GM18873 (cell line): ENCODE measurements at regions not wholly inside any gene's neighbourhood (a gene's known extent, or its start where the extent isn't known, plus 50 kb on each side); places are given as distances from the start of the nearest gene placed in this dataset.
"Not testable (repeated sequence)": the region's sequence is repeated elsewhere in the genome, so short reads cannot be mapped to it uniquely, and the experiment has no call there.

ENCODE experiments used
- ATAC-seq: cut with Tn5 transposase; IDR thresholded peaks from one replicate; pipeline ENCODE4 v1.9.1; 2021; ENCODE audit warnings: mild to moderate bottlenecking, moderate library complexity, moderate number of reproducible peaks; ENCODE audit not compliant: unreplicated experiment, low FRiP score

DNA sequence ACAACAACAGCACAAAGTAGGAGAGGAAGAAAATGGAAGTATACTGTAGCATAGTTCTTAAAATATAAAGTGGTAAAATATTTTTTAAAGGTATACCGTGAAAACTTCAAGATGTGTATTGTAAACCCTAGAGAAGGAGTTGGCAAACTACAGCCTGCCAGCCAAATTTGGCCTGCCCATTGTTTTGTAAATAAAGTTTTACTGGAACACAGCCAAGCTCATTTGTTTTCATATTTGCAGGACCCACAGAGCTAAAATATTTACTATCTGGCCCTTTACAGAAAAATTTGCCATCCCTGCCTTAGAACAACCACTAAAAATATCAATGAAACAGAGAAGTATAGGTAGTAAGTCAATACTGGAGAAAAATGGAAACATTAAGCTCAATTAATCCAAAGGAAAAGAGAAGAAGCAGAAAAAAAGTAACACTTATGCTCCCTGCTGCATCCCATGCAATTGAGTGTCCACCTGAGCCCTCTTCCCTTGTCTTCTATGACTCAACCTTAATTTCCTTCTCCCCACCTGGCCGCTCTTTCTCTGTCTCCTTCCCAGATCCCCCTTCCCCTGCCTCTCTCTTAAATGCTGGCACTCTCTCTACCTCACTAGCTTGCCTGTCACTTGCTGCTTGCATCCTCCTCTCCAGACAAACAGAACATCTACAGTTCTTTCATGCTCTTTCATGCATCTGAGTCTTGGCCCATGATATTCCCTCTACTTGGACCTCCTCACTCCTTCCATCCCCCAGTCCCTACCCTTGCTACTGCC, 50.6 kb upstream of the FER start:
- no peak for ATAC-seq

DNA sequence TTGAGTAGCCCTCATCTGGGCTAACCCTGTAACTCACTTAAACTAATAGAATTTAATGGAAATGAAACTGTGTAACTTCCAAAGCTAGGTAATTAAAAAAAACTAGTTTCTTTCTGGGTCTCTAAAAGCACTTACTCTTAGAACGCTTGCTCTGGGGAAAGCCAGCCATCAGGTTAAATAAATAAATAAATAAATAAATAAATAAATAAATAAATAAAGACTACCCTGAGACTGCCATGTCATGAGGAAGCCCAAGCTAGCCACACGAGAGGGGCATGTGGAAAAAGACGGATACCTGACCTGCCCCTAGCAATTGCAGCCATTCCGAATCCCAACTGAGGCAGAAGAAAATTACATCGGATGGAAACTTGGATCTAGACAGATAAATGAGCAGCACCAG, 51.3 kb upstream of the FER start:
- ATAC-seq = no peak

GRCh38 chr5:108688485-108688884, 59.2 kb upstream of the FER start:
- no peak for ATAC-seq

DNA sequence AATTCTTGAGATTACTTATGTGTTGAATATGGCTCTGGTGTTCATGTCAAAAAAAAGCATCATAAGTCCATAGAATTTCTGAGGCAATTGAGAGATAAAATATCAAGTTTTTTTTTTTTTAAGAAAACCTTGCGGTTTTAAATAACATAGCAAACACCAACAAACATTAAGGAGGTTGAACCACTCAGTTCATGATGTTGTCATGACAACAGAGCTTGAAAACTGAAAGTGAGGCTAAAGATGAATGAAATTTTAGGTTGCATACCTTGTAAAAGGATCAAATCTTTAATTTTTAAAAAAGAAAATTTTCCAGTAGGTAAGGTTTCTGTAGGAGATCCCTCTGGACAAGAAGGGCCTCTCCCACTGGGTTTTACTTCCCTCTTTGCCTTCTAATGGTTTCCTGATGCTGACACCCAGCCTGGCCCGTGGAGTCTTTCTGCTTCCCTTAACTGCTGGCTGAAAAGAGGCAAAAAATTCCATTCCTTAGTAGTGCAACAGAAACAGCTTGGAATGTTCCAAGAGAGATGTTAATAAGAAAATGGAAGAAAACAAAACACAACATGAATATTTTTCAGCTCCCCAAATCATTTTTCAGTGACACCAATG, 60.0 kb upstream of the FER start:
- no peak for ATAC-seq

DNA sequence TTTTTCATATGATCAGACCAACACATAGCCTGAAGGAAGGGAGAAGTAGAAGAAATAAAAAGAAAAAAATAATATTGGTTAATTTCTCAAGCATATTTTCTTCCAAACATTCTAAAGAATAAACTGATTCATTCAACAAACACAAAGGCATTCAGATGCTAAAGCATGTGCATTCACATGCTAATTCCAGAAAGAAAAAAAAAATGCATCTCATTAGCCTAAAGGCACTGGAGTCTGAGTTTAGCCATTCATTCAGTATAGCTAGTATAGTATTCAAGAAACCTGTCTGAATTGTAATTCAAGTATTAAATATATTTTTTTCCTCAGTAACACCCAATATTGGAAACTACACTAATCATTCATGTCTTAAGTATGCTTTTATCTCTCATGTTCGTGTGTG, 61.0 kb upstream of the FER start:
- ATAC-seq = no peak

GRCh38 chr5:108685448-108686216, 62.1 kb upstream of the FER start:
- ATAC-seq = not testable (repeated sequence)

DNA sequence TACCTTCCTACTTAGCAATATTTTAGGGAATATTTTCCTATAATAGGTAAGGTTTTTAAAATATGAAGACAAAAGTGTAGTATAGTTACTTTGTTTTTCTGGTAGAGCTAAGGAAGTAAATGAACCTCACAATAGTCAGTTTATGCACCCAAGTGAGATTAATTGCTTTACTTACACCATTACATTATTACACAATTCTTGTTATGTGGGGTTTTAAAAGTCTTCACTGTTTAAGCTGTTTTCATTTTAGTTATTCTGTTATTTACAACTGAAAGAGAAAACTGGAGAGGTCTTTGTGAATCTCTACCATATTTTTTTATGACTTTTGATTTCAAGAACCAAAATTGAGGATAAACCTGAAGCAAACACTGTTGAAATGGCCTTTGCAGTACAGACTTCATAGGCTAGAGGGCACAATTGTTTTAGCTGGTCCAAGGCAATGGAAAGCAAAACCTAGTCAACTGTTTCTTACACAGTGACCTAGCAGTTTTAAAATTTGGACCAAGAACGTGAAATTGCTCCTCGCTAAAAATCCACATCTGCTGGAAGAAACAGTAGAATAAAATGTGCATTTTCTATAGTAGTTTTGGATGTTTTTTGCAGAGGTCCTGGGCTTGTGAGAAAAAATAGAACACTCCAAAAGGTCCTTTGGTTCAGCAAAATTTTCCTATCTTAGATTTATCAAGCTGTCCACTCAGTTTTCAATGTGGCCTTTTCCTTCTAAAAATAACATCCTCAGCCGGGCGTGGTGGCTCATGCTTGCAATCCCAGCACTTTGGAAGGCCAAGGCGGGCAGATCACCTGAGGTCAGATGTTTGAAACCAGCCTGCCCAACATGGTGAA, 66.4 kb upstream of the FER start:
- peak; percentile 92 for ATAC-seq

DNA sequence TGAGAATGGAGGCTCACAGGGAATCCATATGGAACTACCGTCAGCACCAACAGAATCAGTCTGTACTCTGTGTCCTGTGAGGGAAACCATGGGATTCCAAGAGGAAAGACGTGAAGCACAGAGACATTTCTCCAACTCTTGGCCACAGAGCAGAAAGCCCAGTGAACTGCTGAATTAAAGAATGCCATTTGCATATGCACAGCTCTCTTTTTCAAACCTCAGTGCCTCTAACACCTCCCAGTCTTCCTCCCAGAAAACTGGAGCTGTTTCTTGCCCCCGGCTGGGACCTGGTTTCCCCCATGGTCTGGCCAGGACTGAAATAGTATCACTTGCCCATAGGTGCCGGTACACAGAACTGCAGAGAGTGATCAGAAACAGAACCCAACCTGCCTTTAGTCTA, 69.6 kb upstream of the FER start:
- no peak for ATAC-seq

DNA sequence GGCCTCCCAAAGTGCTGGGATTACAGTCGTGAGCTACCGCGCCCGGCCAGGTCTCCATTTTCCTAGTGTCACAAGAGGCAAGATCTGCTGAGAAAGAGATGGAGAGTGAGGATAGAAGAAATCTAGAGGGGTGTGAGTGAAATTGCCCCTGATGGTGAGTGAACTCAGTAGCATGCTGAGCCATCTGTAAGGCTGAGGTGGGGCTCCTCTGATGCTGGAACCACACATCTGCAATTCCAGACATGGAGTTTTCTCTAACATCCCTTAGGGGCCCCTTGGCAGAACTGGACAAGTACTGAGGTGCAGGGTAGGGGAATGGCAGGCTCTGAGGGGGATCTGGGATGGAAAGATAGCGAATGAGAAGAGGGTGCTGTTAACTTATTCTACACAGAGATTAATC, 72.0 kb upstream of the FER start:
- ATAC-seq = no peak

GRCh38 chr5:108672639-108673038, 75.1 kb upstream of the FER start:
- ATAC-seq = no peak

GRCh38 chr5:108670591-108671289, 77.0 kb upstream of the FER start:
- no peak for ATAC-seq

DNA sequence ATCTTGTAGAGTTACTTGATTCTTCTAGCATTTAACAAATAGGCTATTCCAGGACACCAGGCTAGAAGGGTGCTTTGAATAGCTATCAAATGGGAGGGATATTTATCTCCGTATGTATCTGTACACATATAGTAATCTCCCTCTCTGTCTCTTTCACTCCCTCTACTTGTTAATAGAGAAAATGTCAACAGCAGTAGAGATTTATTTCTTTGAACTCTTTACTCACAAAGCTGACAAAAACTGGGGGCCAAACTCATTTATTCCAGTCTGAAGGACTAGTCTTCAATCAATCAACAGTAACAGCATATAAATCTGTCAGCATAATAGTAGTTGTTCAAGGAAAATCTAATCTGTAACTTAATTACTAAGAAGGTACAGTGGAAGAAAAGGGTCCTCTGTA, 78.2 kb upstream of the FER start:
- ATAC-seq = no peak

- no peak for ATAC-seq
Observed at GRCh38 chr5:108661590-108662219, 86.0 kb upstream of the FER start.

- ATAC-seq = no peak
Observed at GRCh38 chr5:108661024-108661423, 86.7 kb upstream of the FER start.

GRCh38 chr5:108660291-108660690, 87.4 kb upstream of the FER start:
- ATAC-seq = no peak

- ATAC-seq = no peak
Observed at GRCh38 chr5:108659531-108659930, 88.2 kb upstream of the FER start.

DNA sequence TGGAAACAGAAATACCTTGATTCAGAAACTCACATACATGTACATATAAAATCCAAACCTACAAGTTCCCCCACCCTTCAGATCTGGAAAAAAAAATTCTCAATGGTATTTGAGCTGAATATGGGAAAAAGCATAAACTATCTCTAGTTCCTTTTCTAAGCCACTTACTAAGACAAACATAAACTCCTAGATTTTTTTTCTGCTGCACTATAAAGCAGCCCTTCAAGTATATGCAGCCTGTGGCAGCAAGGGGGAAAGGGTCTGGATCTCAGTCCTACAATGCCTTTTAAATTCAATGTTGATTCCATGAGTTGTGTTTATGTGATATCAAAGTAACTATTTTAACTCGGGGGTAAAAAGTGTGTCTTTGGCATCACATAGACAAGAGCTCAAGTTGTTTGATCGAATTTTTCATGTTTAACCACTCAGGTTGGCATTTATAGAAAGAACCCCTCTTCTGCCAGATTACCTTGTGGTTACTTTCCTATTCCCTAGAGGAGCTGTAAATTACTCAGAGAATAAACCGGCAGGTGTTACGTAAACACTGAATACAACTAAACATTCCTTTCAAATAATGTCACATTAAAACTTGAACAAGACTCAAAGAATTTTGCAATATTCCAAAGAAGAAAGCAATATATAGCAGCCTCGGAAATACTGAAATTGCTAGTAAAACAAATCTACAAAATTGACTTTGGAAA, 91.8 kb upstream of the FER start:
- no peak for ATAC-seq

DNA sequence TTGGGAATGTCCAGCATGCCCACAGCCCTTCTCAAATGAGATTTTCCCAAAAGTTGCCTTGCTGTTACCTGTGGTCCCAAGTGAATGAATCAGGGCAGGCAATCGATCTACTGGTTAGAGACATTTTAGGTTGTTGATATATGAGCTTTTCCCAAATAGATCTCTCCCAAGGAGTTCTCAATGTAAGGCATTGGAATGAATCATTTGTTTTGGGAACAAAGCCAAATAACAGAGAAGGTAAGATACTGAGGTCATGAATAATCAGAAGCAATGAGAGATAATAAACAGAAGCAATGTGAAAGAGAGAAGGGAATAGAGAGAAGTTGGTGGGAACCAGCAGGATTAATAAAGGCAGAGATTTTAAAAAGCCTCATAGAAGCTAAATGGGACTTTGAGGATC, 93.6 kb upstream of the FER start:
- ATAC-seq = no peak

DNA sequence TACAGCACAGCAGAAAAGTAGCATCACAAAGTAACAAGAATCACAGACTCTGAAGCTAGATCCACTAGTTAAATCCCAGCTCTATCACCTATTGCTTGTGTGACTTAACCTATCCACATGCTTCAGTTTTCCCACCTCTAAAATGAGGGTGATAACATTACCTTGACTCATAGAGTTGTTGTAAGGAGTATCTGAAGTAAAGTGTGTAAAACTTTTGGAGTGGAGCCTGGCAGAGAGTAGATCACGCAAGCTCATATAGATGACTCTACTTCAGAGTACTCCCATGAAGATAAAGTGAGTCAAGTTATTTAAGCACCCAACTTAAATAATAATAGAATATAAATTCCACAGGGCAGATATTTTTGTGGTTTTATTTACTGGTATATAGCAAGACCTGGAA, 94.5 kb upstream of the FER start:
- ATAC-seq = no peak
